NCI-H1092 (cell line): ENCODE measurements at regions not wholly inside any gene's neighbourhood (a gene's known extent, or its start where the extent isn't known, plus 50 kb on each side); places are given as distances from the start of the nearest gene placed in this dataset.
A peak's percentile ranks its signal among the peaks of the same experiment; 100 is the strongest.
"Not testable (repeated sequence)": the region's sequence is repeated elsewhere in the genome, so short reads cannot be mapped to it uniquely, and the experiment has no call there.

Experiments used
- DNase-seq: peaks from one replicate; lab custom pipeline; 2025; lab: John Stamatoyannopoulos, UW

DNA sequence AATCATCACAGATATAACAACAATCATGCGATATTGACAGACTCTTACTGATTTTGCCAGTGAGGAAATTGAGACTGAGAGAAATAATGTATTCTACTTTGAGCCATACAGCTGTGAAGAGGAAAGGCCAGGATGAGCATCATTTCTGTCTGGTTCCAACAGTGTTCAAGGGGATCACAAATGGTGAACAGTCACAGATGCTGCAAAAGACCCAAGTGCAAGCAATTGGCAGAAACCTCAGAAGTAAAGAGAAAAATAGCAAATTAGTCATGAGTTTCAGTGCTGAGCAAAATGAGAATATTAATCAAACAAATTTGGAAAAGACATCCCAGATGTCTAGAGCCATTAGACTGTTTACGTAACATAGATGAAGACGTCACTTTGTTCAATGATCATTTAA is 114.1 kb downstream of the RAB38 start:
- DNase-seq: no peak

DNA sequence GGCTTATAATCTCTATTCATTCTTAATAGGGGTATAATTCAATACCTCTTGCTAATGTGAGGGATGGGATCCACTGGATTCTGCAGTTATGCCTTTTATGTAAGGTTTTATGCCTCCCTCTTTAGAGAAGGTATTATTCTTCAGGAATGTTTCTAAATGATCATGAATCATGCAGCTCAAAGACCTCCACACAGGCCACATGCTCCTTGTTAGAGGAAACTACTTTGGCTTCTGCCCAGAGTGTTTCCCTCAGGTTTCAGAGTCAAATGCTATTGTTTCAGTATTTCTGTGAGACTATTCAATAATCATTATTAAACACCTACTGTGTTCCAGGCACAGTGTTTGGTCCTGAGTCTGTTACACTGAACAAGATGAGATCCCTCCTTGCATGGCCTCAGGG is 115.9 kb downstream of the RAB38 start:
- no peak for DNase-seq

DNA sequence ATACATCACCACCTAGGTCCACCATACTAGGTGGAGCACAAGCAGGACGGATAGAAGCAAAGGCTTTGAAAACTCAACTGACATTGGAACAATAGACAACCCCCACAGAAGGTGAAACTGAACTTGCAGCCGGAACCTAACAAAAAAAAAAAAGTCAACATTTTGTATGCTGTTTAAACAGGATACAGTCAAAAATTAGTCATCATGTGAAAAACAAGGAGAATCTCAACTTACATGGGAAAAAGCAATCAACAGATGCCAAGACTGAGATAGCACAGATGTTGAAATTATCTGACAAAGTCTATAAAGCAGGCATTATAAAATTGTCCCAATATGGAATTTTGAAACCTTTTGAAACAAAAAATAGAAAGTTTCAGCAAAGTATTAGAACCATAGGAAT is 123.8 kb downstream of the RAB38 start:
- no peak for DNase-seq

DNA sequence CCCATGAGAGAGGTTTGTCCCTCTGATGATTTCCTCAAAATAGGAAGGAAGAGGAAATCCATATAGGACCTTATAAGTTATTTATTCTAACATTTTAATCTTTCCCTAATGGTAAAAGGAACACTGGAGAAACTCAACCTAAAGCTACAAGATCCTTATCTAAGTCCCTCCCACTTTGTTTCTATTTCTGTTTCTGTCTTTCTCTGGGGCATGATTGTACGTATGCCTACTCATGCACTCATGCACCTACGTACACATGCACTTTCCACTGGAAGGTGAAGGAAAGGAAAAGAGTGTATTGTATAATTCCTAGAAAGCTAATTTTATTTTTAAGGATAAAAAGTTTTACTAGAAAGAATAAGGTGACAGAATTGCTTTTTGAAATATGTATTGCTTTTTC is 125.0 kb downstream of the RAB38 start:
- no peak for DNase-seq

DNA sequence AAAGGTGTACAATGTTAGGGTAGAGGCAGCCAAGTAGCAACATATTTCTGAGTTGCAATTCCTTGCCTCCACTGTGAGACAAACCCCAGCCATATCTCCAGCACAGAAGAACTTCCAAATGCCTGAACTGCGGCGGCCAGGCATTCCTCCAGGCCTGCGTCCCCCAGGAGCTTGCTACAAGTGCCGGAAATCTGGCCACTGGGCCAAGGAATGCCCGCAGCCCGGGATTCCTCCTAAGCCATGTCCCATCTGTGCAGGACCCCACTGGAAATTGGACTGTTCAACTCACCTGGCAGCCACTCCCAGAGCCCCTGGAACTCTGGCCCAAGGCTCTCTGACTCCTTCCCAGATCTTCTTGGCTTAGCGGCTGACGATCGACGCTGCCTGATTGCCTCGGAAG is 130.0 kb downstream of the RAB38 start:
- not testable (repeated sequence) for DNase-seq

DNA sequence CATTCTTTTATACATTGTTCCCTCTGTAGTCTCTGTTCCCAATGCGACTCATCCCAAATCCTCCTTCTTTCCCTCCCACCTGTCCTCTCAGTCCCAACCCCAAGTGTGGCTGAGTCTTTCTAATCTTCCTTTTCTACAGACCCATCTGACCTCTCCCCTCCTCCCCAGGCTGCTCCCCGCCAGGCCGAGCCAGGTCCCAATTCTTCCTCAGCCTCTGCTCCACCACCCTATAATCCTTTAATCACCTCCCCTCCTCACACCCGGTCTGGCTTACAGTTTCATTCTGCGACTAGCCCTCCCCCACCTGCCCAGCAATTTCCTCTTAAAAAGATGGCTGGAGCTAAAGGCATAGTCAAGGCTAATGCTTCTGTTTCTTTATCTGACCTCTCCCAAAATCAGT is 130.6 kb downstream of the RAB38 start:
- DNase-seq: not testable (repeated sequence)

DNA sequence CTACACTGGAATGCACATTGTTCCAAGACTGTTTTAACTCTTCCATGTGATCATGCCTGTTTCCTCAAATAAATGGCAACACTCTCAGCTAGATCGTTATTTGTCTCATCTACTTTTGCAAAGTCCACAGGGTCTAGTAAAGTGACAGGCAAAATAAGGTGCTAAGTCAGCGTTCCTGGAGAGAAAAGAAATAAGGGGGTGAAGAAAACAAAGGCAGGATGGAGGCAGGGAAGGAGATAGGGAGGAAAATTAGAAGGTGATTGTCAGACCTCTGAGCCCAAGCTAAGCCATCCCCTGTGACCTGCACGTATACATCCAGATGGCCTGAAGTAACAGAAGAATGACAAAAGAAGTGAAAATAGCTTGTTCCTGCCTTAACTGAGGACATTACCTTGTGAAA is 132.1 kb downstream of the RAB38 start:
- DNase-seq: no peak

DNA sequence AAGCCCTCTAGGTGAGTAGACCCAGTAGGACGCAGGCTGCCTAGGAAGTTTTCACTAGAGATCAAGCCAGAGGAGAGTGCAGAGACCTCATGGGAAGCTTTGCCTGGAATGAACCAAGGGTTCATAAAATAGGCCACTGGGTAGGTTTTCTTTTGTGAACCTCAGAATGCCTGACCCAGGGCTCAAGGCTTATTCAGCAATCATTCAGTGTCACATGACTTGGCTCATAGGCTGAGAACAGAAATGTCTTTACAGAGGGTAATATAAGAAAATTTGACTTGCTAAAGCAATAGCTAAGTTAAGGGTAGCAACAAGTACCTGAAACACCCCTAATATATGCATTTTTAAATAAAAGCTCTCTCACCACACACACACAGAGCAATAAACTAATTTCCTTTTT is 132.6 kb downstream of the RAB38 start:
- DNase-seq: no peak

DNA sequence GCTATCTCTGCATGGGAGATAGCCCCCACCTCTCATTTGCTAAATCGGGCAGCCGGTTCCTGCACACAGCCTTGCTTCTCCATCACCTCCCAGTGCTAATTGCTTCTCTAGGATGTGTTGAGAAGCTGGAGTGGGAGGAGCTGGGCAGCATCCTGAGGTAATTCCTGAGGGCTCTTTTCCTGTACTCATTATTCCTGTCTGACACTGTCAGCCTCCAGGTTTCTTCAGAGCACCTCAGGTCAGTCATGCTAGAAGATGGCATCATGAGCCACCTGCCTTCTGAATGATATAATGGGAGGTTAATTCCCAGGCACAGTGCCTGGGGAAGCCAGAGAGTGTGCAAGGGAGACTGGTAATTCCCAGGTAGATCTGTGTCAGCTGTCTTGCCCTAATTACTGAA is 133.0 kb downstream of the RAB38 start:
- no peak for DNase-seq

DNA sequence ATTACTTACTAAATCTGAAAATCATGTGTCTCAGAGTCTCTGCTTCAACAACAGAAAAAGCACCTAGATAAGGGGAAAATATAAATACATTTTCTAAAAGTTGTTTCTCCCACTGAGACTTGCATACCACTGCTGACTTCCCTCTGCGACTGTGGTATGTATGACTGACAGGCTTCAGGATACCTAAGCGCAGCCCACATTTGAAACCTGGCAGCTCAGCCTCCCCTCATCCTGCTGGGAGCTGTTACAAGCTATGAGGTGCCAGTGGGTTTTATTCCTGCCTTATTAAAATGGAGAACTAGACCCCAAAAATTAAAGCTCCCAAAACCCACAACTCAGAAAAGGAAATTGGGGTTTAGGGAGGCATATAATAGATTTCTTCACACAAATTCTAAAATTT is 133.6 kb downstream of the RAB38 start:
- no peak for DNase-seq

DNA sequence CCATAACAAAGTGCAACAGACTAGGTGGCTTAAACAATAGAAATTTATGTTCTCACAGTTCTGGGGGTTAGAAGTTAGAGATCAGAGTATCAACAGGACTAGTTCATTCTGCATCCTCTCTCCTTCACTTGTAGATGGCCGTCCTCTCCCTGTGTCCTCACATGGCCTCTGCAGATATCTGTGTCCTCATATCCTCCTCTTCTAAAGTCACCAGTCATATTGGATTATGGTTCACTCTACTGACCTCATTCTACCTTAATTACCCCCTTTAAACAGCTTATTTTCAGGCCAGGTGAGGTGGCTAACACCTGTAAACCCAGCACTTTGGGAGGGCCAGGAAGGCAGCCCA is 135.1 kb downstream of the RAB38 start:
- DNase-seq: no peak

DNA sequence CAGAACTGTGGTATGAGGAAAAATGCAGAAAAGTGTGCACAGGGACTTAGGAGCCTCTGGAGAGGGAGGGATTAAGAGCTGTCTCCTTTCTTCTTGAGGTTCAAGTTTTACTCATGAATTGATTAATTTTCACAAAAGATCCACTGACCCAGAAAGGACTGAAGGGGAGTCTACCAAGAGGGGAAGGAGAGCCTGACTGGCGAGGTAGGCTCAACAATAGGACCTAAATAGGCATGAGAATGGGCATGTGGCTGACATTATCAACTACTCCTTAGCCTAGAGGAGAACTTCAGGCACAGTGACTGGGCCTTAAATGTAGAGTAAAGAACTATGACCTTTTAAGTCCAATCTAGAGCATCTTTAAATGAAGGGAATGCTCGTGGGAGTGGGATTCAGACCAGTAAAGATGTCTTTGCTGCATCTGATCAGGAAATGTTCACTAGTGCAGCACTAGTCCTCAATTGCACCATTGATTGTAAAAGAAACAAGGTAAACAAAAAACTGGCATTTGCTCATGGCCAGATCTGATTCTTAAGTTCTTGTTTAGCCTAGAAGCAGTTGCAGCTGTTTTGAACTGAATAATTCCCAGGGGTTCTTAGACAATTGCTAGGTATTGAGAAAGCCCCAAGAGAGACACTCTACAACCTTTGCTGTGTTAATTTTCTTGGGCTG is 135.6 kb downstream of the RAB38 start:
- no peak for DNase-seq

DNA sequence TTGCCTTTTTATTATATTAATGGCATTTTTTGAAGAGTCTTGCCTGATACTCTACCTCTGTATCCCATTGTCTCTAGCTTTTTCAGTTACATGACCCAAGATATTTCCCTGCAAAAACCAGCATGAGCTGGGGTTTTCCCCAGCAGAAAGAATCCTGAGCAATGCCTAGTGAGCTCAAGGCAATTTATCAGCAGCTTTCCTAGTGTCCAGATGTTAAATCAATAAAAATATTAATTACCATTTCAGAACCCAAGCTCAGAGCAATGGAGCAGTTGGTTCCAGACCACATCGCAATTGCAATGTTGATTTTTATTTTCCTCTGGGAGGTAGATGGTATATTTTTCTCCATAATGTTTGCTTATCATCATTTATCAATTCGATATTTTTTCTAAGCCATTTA is 137.2 kb downstream of the RAB38 start:
- DNase-seq: no peak

DNA sequence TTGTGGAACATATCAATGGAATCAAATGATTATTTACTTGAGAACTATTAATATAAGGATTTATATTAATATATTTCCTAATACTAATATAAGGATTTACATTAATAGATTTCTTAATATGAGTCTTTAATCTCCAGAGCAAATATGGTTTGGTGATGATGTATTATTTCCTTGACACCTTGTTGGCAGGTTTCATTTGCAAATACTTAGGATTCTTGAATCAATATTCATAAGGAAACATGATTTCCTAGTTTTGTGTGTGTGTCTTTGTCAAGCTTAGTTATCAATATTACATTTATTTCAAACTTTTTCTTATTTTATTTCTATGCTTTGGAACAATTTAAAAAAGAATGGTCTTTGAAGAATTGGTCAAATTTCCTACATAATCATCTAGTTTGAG is 138.5 kb downstream of the RAB38 start:
- DNase-seq: no peak

DNA sequence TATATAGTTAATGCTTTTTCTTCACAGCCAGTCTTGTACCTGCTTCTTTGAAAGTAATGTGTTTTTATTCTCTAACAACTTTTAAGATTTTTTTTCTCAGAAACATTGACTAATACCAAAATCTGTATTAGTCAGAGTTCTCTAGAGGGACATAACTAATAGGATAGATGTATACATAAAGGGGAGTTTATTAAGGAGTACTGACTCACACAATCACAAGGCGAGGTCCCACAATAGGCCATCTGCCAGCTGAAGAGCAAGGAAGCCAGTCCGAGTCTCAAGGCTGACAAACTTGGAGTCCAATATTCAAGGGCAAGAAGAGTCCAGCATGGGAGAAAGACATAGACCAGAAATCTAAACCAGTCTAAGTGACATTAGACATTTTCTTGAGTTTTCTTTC is 140.0 kb downstream of the RAB38 start:
- no peak for DNase-seq

DNA sequence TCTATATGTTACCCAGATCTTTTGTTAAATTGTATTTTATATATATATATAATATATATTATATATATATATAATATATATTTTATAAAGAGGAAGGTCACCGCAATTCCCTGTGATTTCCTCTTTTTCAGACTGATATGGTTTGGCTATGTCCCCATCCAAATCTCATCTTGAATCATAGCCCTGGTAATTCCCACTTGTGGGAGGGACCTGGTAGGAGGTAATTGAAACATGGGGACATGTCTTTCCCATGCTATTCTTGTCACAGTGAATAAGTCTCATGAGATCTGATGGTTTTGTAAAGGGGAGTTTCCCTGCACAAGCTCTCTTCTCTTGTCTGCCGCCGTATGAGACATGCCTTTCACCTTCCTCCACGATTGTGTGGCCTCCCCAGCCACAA is 157.6 kb downstream of the RAB38 start:
- DNase-seq: no peak

DNA sequence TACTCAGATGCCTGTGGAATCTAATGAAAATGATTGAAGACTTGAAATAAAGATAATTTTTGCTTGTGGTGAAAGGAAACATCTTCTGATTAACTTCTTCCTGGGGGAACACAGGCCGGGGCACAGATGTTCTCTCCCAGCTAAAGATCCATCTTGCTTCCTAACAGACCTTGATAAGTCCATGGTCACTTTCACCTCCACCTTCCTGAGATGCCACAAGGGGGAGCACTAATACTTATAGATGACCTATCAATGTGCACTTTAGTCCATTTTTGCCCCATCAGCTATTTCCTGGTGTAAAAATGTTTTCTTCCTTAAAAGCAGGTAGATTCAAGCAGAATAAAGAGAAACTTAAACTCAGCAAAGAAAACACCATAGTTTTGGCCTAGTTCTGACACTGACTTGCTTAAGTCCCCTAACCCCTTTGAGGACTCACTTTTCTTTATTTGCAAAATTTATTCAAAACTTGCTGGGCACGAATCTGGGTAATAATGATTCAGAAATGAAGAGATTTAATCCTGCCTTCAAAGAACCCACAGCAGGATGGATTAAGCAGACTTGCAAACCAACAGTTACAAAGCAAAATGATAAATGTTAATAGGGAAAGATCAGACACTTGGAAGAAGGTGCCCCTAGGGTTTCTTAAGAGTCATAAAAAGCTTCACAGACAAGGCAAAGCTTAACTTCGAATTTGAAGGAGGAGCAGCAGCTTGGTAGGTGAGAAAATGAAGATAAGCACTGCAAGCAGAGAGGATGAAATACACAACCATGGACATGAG is 158.7 kb downstream of the RAB38 start:
- peak; percentile 75 for DNase-seq

DNA sequence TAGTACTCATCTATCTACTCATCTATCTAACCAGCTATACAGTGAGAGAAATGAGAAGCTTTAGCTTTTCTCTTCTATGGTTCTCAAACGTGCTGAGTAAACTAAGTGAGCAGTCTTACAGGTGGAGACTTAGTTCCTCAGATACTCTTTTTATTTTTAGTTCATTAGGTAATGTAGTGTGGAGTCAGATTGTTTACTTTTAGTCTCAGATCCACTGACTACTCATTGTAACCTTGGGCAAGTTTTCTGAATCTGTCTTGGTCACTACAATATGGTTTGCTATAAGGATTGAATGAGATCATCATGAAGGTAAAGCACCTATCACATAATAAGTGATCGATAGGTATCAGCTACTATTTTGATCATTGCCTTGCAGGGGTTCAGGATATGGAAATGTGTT is 160.1 kb downstream of the RAB38 start:
- no peak for DNase-seq

DNA sequence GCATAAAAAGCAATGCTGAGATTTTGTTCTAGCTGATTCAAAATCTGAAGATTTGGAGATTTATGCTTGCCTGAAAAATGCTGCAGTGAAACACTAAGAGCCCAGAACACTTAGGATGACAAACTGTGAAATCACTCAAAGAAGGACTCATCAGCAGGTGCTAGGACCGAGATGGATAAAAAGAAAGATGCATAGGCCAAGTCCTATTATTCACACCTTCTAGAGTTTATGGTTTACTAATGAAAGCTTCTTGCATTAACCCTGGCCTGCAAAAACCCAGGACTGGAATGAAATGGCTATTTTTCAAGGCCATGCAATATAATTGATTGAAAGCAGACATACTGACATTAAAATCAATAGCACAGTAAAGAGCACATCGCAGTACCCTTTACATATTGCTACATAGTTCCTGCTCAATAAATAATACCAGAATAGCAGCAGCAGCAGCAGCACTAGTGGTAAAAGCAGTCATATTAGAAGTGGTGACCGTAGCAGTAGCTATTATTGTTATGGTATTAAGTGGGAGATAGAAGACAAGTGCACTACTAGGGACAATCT is 161.7 kb downstream of the RAB38 start:
- no peak for DNase-seq

DNA sequence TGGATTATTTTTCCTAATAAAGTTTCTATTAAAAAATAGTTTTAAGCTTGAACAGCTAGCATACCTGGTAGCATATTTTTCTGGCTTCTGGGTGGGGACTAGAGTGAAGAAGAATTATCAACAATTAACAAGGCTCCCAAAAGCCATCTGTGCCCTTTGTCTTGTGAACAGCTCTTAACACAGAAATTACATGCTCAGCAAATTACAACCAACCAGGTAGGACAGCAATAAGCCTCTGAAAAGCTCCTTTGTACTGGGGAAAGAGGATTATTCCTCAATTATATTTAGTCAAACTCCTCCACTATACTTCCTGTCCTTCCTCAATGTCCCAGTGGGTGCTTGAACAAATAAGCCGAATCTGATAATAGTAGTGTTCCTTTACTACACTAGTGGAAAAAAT is 162.8 kb downstream of the RAB38 start:
- no peak for DNase-seq

DNA sequence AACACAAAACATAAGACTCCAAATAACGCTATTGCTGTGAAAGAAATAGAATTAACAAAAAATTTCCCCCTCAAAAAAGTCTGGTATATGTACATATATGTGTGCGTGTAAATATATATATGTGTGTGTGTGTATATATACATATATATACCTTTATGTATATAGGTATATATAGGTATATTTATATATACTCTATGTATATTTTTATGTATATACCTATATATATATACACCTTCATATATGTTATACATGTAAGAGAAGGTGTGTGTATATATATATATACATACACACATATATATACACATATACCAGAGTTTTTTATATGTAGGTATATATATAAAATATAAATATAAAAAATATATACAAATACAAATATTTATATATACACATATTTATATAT is 199.2 kb downstream of the RAB38 start:
- DNase-seq: no peak

DNA sequence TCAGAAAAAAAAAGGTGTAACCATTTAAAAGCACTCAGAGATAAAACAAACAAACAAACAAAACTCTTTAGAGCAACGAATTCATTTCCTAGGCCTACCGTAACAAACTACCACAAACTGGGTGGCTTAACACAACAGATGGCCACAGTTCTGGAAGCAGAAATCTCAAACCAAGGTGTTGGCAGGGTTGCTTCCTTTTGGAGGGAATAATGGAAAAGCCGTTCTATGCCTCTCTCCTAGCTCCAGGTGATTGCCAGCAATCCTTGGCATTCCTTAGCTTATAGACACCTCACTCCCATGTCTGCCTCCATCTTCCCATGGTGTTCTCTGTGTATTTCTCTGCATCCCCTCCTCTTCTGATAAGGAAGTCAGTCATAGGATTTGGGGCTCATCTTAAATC is 200.4 kb downstream of the RAB38 start:
- DNase-seq: no peak

DNA sequence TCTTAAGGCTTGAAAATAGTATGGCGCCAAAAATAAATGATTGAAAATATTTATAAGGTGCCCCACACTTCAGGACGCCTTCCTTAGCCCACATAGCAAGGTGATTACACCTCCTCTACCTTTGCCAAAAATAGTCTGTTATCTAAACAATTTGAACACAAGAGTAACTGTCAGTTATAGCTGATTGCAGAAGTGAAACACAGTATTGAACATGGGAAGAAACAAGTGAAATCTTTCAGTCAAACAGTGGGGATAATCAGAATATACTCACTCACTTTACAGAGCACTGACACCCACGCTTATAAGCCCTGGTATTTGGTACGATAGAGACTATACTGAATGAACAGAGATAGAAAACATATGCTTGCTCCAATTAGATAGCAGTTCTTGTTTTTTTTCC is 203.1 kb downstream of the RAB38 start:
- DNase-seq: no peak

DNA sequence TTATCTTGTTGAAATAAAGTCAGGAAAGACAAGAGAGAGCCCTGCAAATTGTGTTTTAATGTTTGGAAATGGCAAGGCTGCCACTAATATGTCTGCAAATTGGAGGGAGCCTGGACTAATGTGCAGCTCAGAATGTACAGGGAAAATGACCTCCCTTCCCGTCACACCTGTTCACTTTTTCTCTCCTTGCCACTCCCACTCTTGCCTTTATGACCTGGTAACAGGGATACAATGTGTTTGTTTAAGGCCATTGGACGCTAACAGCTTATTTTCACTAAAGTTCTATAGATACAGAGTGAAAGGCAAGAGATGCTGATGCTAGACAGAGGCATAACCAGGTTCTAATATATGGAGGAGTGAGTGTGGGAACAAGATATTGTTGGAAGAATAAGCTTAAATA is 203.9 kb downstream of the RAB38 start:
- DNase-seq: no peak
